Skeletal muscle tissue (tissue), 3 donors: ENCODE measurements at regions not wholly inside any gene's neighbourhood (a gene's known extent, or its start where the extent isn't known, plus 50 kb on each side); places are given as distances from the start of the nearest gene placed in this dataset.

Experiments
- H3K27ac ChIP-seq: one replicate; pipeline ENCODE4 v1.7.0; 2013; ENCODE audit warnings: mild to moderate bottlenecking, low read depth, low read length, inconsistent platforms
- H3K27me3 ChIP-seq, 3 donors: one replicate each; pipeline ENCODE4 v1.7.0; 2013; ENCODE audit warnings: low read length in 3 of 3; ENCODE audit not compliant: control insufficient read depth in 3 of 3, insufficient read depth in 3 of 3
- H3K36me3 ChIP-seq, 3 donors: one replicate each; pipeline ENCODE4 v1.7.0; 2013; ENCODE audit warnings: low read length in 3 of 3; ENCODE audit not compliant: control insufficient read depth in 3 of 3, insufficient read depth in 3 of 3
- H3K4me1 ChIP-seq, 3 donors: one replicate each; pipeline ENCODE4 v1.7.0; 2013; ENCODE audit warnings: low read length in 3 of 3, mild to moderate bottlenecking in 3 of 3; ENCODE audit not compliant: control insufficient read depth in 3 of 3, insufficient read depth in 3 of 3
- H3K4me3 ChIP-seq, 3 donors: one replicate each; pipeline ENCODE4 v1.7.0; 2013; ENCODE audit warnings: low read length in 3 of 3
- H3K9ac ChIP-seq, 3 donors: one replicate each; pipeline ENCODE4 v1.7.0; 2013; ENCODE audit warnings: low read length in 3 of 3, mild to moderate bottlenecking in 3 of 3, moderate library complexity in 2 of 3, low read depth in 1 of 3
- H3K9me3 ChIP-seq, 3 donors: one replicate each; pipeline ENCODE4 v1.7.0; 2013; ENCODE audit warnings: low read length in 3 of 3; ENCODE audit not compliant: control insufficient read depth in 3 of 3
- donor health status: Osteomylitis.

DNA sequence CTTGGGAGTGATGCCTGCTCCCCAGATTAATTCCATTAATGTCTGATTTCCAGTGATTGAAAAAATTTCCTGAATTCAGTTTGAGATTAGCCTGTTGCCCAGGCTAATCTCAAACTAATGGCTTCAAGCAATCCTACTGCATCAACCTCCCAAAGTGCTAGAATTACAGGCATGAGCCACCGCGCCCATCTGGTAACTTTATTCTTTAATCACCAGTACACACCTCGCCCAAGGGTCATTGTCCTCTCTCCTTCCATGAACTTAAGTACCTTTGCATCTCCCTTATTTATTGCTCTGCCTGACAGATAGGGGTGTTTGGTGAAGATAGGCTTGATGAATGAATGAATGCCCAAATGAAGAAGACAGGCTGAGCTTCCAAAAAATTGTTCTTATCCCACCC lies 366.5 kb downstream of the SIPA1L2 start:
- Histone ChIP-seq H3K4me3 (no peak overlapping the region), H3K27me3 (peaks cover 0 to 3% (median 0%) of the 10 kb centered on the region in 3 donors), H3K9ac (no peak overlapping the region), H3K4me1 (no peaks in the 10 kb centered on the region), H3K27ac (no peak overlapping the region), H3K9me3 (no peaks in the 10 kb centered on the region), H3K36me3 (no peaks in the 10 kb centered on the region)

GRCh38 chr1:232262991-232263390 lies 366.9 kb downstream of the SIPA1L2 start:
- H3K27me3 ChIP-seq: peaks cover 0 to 3% (median 0%) of the 10 kb centered on the region in 3 donors
- H3K36me3 ChIP-seq: no peaks in the 10 kb centered on the region
- H3K4me3 ChIP-seq: no peak overlapping the region
- H3K27ac ChIP-seq: no peak overlapping the region
- H3K9me3 ChIP-seq: no peaks in the 10 kb centered on the region
- no peak overlapping the region for H3K9ac ChIP-seq
- no peaks in the 10 kb centered on the region for H3K4me1 ChIP-seq

DNA sequence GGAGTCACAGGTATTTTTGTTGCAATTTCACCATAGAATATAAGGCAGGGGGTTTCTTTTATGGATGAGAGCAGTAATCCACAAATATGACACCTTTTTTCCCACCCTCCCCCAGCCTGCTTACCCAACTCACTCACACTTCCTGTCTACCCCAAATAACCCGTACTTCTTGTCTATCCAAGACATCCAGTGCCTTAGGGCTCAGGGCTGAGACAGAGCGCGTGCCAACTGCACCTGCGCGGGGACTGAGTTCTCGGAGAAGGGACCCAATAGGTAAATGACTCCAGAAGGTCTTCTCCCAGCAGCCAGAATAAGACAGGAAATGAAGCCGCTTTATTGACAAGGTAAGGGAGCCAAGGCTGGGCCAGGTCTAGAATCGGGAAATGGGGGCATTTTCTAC lies 369.1 kb downstream of the SIPA1L2 start:
- Histone ChIP-seq H3K9me3 (no peaks in the 10 kb centered on the region), H3K27me3 (peaks cover 0 to 3% (median 0%) of the 10 kb centered on the region in 3 donors), H3K27ac (no peak overlapping the region), H3K4me1 (no peaks in the 10 kb centered on the region), H3K36me3 (no peaks in the 10 kb centered on the region), H3K9ac (no peak overlapping the region), H3K4me3 (no peak overlapping the region)

DNA sequence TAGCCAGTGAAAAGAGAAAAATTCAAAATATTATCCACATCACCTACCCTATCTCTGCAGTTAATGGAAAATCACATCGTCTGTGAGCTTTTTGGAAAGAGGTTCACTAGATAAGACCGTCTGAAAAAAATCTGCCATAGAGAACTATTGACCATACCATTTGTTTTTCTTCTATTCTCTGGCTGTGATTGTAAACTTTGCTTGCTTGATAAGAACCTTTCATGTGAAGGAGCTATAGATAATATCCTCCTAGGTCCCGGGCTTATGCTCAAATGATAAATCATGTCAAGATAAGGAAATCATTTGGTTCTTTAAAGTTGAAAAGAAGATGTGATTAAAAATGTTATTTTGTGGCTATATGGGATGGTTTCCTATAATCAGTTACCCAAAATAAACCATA lies 369.9 kb downstream of the SIPA1L2 start:
- Histone ChIP-seq H3K4me3 (no peak overlapping the region), H3K4me1 (no peaks in the 10 kb centered on the region), H3K36me3 (no peaks in the 10 kb centered on the region), H3K27me3 (peaks cover 0 to 3% (median 0%) of the 10 kb centered on the region in 3 donors), H3K9ac (no peak overlapping the region), H3K27ac (no peak overlapping the region), H3K9me3 (no peaks in the 10 kb centered on the region)

GRCh38 chr1:232259333-232259732 lies 370.6 kb downstream of the SIPA1L2 start:
- Histone ChIP-seq H3K4me3 (no peak overlapping the region), H3K9me3 (no peaks in the 10 kb centered on the region), H3K4me1 (no peaks in the 10 kb centered on the region), H3K27ac (no peak overlapping the region), H3K9ac (no peak overlapping the region), H3K36me3 (no peaks in the 10 kb centered on the region), H3K27me3 (peaks cover 0 to 3% (median 0%) of the 10 kb centered on the region in 3 donors)

GRCh38 chr1:232252546-232253118 lies 377.3 kb downstream of the SIPA1L2 start:
- H3K27ac ChIP-seq: no peak overlapping the region
- no peak overlapping the region for H3K9ac ChIP-seq
- H3K9me3 ChIP-seq: no peaks in the 10 kb centered on the region
- no peaks in the 10 kb centered on the region for H3K27me3 ChIP-seq
- H3K4me1 ChIP-seq: no peaks in the 10 kb centered on the region
- H3K4me3 ChIP-seq: no peak overlapping the region
- no peaks in the 10 kb centered on the region for H3K36me3 ChIP-seq

DNA sequence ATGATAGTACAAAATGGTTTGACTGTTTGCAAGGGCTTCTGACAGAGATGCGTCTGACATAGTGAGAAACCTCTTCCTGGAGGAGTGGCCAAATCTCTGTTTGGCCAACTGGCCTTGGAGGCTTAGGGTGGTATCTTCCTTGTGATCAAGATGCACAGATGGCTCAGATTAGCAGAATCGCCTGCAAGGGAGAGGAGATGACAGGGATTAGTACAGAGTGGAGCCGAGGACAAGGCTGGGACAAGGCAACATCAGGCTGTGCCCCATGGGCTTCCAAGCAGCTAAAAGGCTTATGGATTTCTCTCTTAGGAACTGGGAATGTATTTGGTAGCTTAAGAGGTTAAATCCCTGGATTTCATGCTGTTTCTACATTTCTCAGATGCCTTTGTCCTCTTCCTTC lies 379.1 kb downstream of the SIPA1L2 start:
- no peak overlapping the region for H3K9ac ChIP-seq
- no peaks in the 10 kb centered on the region for H3K36me3 ChIP-seq
- H3K9me3 ChIP-seq: no peaks in the 10 kb centered on the region
- no peak overlapping the region for H3K4me3 ChIP-seq
- H3K27ac ChIP-seq: no peak overlapping the region
- H3K27me3 ChIP-seq: no peaks in the 10 kb centered on the region
- H3K4me1 ChIP-seq: no peaks in the 10 kb centered on the region

GRCh38 chr1:232249861-232250777 lies 379.8 kb downstream of the SIPA1L2 start:
- H3K4me3 ChIP-seq: no peak overlapping the region
- H3K9me3 ChIP-seq: no peaks in the 10 kb centered on the region
- H3K9ac ChIP-seq: no peak overlapping the region
- H3K36me3 ChIP-seq: no peaks in the 10 kb centered on the region
- H3K27me3 ChIP-seq: no peaks in the 10 kb centered on the region
- H3K27ac ChIP-seq: no peak overlapping the region
- H3K4me1 ChIP-seq: no peaks in the 10 kb centered on the region

- Histone ChIP-seq H3K9ac (no peak overlapping the region), H3K4me1 (no peaks in the 10 kb centered on the region), H3K9me3 (no peaks in the 10 kb centered on the region), H3K4me3 (no peak overlapping the region), H3K27me3 (no peaks in the 10 kb centered on the region), H3K27ac (no peak overlapping the region), H3K36me3 (no peaks in the 10 kb centered on the region)
Measured at GRCh38 chr1:232249339-232249738, 380.6 kb downstream of the SIPA1L2 start.

- Histone ChIP-seq H3K27ac (no peak overlapping the region), H3K9me3 (no peaks in the 10 kb centered on the region)
Measured at GRCh38 chr1:232248276-232248820, 381.6 kb downstream of the SIPA1L2 start.

More at GRCh38 chr1:232248276-232248820, 381.6 kb downstream of the SIPA1L2 start:
- Histone ChIP-seq H3K9ac (no peak overlapping the region), H3K4me3 (no peak overlapping the region), H3K36me3 (no peaks in the 10 kb centered on the region), H3K27me3 (no peaks in the 10 kb centered on the region), H3K4me1 (no peaks in the 10 kb centered on the region)
